Activated CD4-positive, alpha-beta T cell treated with anti-CD3 and anti-CD28 coated beads, Interleukin-2, amount 50 U/mL, for 4 hours (primary cell): ENCODE measurements at regions not wholly inside any gene's neighbourhood (a gene's known extent, or its start where the extent isn't known, plus 50 kb on each side); places are given as distances from the start of the nearest gene placed in this dataset.
"Not testable (repeated sequence)": the region's sequence is repeated elsewhere in the genome, so short reads cannot be mapped to it uniquely, and the experiment has no call there.

Source experiments
- DNase-seq, 2 experiments: peaks; one replicate each; pipeline ENCODE4 v3.0.0-alpha.2; 2020

GRCh38 chrX:65879977-65880799 is 159.7 kb downstream of the VSIG4 start:
- DNase-seq, result no peak

- no peak for DNase-seq
Observed at GRCh38 chrX:65878456-65878855, 161.4 kb downstream of the VSIG4 start.

GRCh38 chrX:65877953-65878352 is 161.9 kb downstream of the VSIG4 start:
- DNase-seq, result no peak

GRCh38 chrX:65875614-65876013 is 164.3 kb downstream of the VSIG4 start:
- not testable (repeated sequence) for DNase-seq

GRCh38 chrX:65874765-65875164 is 165.1 kb downstream of the VSIG4 start:
- no peak for DNase-seq

GRCh38 chrX:65874110-65874509 is 165.8 kb downstream of the VSIG4 start:
- DNase-seq, result no peak

- no peak for DNase-seq
Observed at GRCh38 chrX:65873385-65873784, 166.5 kb downstream of the VSIG4 start.

- no peak for DNase-seq
Observed at GRCh38 chrX:65871671-65872311, 168.1 kb downstream of the VSIG4 start.

- not testable (repeated sequence) for DNase-seq
Observed at GRCh38 chrX:65870544-65870943, 169.3 kb downstream of the VSIG4 start.

- DNase-seq, result no peak
Observed at GRCh38 chrX:65866773-65867172, 173.1 kb downstream of the VSIG4 start.

- peak in 1 of 2 experiments; percentile 0 for DNase-seq
Observed at GRCh38 chrX:65866146-65866545, 173.7 kb downstream of the VSIG4 start.

- no peak for DNase-seq
Observed at GRCh38 chrX:65862638-65863037, 177.2 kb downstream of the VSIG4 start.

GRCh38 chrX:65859299-65859698 is 180.6 kb downstream of the VSIG4 start:
- DNase-seq, result no peak

GRCh38 chrX:65854437-65854836 is 185.4 kb downstream of the VSIG4 start:
- not testable (repeated sequence) for DNase-seq

GRCh38 chrX:65851306-65851705 is 183.9 kb downstream of the MSN start:
- DNase-seq, result not testable (repeated sequence)

GRCh38 chrX:65850821-65851220 is 183.4 kb downstream of the MSN start:
- not testable (repeated sequence) for DNase-seq

- DNase-seq, result no peak
Observed at GRCh38 chrX:65846974-65847373, 179.5 kb downstream of the MSN start.

GRCh38 chrX:65841263-65841662 is 173.8 kb downstream of the MSN start:
- no peak for DNase-seq

- no peak for DNase-seq
Observed at GRCh38 chrX:65838674-65839073, 171.2 kb downstream of the MSN start.

GRCh38 chrX:65837875-65838549 is 170.6 kb downstream of the MSN start:
- no peak for DNase-seq

GRCh38 chrX:65831268-65831667 is 163.8 kb downstream of the MSN start:
- DNase-seq, result no peak

- no peak for DNase-seq
Observed at GRCh38 chrX:65828599-65828998, 161.1 kb downstream of the MSN start.

- not testable (repeated sequence) for DNase-seq
Observed at GRCh38 chrX:65825226-65825625, 157.8 kb downstream of the MSN start.
